GM19438 (cell line): ENCODE measurements at regions not wholly inside any gene's neighbourhood (a gene's known extent, or its start where the extent isn't known, plus 50 kb on each side); places are given as distances from the start of the nearest gene placed in this dataset.
"Not testable (repeated sequence)": the region's sequence is repeated elsewhere in the genome, so short reads cannot be mapped to it uniquely, and the experiment has no call there.

Experiments used
- ATAC-seq: cut with Tn5 transposase; IDR thresholded peaks from one replicate; pipeline ENCODE4 v1.9.1; 2021; ENCODE audit warnings: low read depth; ENCODE audit not compliant: unreplicated experiment

DNA sequence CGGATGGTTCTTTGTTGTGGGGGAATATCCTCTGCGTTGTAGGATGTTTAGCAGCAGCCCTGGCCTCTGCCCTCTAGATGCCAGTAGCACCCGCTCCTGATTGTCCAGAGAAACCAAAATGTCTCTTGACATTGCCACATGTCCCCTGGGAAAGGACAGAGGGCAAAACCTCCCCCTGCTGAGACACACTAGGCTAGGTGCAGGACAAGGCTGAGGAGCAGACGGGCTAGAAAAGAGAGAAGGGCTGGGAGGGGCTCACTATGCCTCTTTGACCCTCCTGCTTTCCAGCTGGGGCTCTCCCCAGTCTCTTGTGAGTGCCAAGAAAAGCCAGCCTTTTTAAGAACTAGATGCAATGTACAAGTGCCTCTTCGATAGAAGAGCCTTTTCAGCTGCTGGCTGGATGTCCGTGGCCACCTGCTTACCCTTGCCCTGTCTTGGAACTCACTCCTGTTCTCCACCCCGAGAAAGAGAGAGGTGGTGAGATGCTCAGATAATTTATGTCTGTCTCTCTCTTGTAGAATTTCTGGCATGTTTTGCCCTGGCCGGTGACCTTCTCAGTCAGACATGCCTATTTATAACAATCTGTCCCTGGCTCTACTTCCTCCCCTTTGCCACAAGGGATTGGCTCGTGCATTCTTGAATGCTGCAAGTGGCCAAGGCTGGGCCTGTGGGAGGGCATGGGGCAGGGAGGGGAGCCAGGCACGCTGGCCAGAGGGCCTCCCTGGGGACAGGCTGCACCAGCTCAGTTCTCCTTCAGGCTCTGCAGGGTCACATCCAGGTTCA is 142.6 kb downstream of the RPLP1 start:
- ATAC-seq: no peak

DNA sequence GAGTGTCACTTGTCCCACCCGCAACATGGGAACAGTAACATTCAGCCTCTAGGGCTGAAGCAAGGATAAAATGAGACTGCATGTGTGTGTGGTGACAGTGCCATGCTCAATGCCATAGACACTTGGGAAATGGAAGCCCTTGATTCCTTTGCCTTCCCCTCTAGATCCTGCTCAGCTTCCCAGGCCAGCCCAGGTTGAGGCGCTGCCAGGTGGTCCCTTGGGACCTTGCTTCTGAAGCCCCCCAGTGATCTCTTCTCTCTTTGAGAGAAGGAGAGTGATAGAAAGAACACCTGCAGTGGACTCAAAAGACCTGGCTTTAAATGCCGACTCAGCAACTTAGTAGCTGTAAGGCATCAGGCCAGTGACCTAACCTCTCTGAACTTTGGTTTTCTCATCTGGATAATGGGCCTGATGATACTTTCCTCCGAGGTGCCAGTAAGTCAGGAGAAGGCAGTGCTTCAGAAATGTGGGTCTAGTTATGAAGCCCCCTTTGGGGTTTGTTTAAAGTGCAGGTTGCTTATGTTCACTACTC is 144.5 kb downstream of the RPLP1 start:
- ATAC-seq: no peak

DNA sequence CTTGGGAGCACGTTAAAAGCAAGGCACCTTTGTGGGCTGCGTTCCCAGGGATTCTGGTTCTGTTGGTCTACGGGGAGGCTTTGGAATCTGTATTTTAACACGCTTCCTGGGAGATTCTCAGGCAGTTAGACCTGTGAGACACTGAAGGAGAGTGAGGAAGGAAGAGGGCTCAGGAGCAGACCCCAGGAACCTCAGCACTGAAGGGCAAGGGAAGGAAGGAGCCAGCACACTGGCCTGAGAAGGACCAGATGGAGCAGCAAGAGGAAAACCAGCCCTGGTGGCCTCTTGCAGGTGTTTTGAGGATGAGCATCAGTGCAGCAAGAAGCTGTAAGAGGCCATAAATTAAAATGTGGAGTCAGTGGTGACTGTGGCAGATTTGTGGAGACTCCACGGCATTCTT is 146.7 kb downstream of the RPLP1 start:
- ATAC-seq: no peak

DNA sequence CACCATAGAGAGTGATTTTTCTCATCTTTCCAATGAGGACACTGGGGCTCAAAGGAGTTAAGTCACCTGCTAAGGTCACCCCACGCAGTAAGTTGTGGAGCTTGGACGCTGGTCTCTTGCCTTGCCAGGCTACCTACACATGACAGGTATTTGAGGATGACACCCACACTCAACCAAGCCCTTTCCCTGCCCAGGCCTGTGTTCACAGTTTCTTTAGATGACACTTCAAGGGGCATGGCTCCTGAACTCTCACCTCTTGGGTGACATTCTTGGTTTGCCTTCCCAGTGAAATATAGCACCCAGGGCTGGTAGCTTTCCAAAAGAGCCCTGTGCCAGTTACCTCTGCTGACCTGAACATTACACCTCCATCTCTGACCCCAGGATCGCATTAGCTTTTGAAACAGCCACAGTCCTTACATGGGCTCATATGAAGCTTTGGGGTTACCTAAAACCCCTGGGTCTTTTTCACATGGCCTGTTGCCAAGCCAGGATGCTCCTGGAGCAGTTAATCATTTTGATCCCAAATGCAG is 148.0 kb downstream of the RPLP1 start:
- no peak for ATAC-seq

DNA sequence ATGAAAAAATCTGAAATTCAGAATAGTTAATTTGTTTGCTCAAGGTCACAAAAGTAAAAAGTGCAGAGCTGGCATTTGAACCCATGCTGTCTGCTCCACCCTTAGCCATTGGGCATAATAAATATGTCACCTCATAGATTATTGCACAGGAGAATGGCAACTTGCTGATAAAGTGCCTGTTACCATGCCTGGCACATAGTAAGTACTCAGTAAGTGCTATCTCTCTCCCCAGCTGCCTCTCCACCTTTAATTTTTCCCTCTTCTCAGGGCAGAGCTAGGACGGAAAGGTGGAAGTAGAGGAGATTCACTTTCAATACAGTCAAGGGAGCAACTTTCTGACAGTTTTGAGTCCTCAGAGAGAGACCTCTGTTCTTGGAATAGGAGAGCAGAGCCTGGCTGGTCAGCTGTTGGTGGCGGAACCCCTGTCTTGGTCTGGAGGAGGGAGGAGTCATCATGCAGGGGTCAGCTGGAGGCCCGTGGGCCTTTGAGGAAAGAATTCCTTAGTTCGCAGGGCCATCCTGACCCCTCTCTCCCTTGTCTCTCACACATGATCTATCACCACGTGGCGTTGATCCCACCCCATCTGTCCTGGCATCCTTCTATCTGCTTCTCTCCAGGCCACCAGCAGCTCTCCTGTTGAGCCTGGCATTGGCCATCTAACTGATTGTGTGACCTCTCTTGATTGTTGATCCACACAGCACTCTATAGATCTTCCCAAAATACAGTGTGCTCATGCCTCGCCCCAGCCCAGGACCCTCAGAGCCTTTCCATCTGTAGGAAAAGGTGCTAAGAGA is 149.3 kb downstream of the RPLP1 start:
- ATAC-seq: no peak

DNA sequence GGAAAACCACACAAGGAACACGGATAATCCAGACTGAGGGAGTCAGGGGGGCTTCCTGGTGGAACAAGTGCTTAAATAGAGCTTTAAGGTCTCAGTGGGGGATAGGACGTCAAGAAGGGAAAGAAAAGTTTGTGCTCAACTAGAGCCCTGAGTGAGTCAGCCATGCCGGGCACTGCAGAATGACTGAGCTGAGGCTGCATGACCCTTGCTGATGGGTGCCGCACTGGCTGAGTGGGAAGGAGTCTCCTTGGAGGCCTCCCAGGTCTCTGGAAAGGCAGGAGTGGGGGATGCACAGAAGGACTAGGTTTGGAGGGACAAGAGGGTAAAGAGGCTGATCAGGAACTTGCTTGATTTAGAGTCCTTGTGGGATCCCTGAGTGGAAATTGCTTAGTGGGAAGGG is 150.3 kb downstream of the RPLP1 start:
- ATAC-seq: no peak

DNA sequence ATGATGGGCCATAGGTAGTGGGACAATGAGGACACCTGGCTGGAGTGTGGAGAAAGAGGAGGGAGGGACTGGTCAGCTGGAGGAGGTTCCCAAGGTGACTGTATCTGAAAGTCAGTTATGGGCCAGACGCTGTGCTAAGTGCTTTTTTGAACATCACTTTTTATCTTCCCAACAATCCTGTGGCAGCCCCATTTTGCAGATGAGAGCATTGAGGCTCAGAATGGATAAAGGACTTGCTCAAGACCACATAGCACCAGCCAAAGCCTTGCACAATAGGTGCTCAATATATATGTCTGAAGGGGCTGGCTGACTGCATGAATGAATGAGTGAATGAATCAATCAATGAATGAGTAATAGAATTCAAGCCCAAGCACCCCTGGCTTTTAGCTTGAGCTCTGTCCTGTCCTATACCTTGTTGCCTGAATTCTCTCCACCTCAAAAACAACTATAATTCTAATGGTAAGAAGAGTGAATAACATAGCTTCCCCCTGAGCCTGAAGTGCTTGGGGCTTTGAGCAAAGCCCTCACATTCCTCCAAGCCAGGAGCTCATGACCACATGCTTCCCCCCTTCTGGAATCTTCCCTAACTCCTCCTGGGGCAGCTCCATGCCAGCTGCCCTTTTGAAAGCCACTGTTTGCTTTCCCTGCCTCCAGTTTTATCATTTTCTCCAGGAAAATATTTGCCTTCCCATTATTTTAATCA is 150.9 kb downstream of the RPLP1 start:
- ATAC-seq: no peak

DNA sequence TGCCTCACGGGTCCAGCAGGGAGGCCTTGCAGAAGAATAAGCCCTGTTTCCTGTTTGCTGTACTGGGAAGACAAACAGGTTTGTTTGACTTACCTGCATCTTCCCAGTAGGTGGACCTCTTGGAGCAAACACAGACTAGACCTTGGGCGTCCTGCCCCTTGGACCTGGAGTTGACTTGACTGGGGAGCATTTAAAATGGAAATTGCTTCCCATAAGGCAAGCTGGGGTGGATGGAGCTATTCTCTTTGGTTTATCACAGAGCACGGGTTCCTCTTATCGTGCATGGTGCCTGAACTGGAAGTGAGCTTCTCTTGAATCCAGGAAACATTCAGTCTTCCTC is 151.4 kb downstream of the RPLP1 start:
- no peak for ATAC-seq

DNA sequence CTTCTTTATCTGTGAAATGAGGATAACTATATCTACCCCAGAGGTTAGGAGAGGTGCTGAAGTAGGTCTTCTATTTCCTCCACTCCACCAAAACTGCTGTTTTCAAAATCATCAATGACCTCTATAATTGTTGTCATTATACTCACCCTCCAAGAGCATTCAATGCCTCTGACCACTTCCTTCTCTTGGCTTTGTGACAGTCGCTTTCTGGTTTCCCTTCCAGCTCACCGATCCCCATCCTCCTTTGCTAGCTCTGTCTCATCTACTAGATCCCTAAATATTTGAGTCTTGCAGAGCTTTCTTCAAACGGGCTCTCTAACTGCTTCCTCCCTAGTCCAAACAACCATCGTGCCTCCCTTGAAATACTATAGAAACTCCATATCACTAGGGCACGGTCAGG is 153.5 kb downstream of the RPLP1 start:
- ATAC-seq: no peak

DNA sequence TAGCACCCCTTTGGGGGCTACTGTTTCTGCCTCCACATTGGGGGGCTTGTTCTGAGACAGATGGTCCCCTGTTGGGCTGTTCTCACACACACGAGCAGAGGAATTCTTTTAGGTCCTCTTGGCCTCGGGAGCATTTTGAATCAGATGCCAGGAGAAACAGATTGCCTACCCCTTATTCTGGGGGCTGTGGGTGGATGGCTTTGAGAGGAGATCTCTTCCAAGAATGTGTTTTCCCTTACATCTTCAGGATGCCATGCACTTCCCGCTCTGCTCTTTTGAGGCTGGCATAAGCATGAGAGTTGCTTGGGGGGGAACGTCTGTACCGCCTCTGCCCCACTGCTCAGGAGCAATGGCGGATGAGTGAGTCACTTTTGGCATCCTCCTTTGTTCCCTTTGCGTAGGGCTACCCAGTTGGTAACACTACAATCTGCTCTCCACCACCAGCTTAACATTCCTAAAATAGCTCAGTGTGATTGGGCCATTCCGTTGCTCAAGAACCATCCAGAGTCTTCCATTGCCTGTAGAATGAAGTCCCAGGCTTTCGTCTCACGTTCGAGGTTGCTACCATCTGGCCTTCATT is 154.4 kb downstream of the RPLP1 start:
- no peak for ATAC-seq

DNA sequence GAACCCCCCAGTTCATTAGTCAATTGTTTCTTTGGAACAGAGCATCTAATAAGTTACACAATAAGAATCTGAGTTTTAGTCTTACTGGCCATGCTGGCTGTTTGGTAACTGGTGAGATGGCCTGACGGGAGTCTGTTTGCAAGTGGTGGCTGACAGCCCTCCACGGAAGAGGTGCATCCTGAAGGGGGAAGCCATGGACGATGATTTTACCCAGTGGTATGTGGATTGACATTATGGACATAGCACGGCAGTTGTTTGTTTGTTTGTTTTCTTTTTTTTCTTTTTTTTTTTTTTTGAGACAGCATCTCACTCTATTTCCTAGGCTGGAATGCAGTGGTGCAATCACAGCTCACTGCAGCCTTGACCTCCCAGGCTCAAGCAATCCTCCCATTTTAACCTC is 156.0 kb downstream of the RPLP1 start:
- ATAC-seq: no peak

DNA sequence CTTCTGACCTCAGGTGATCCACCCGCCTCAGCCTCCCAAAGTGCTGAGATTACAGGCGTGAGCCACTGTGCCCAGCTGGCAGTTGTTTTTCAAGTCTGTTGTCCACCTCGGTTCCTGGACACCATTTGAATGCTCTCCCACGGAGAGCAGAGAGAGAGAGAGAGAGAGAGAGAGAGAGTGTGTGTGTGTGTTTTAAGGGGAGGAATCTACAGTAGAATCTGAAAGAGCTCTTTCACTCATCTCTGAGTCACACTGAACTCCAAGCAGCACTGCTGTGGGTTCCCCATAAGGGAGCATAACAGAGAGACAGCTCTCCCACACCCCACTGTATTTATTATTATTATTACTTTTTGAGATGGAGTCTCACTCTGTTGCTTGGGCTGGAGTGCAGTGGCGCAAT is 156.6 kb downstream of the RPLP1 start:
- no peak for ATAC-seq

DNA sequence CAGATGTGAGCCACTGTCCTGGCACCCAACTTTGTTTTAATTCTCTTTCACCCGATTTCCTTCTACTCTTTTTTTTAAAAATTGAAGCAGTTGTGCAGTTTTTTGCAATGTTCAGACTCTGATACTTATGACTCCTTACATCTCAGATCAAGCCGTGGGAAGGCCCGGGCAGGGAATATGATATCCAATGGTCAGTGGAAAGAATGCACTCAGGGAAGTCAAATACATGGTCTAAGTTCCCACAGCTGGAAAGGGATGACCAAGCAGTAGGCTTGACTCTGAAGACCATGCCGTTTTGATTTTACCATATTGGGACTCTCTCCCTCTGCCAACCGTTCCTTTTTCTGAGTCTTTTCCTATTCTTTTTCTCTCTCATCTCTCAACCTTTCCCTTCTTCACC is 157.2 kb downstream of the RPLP1 start:
- no peak for ATAC-seq

DNA sequence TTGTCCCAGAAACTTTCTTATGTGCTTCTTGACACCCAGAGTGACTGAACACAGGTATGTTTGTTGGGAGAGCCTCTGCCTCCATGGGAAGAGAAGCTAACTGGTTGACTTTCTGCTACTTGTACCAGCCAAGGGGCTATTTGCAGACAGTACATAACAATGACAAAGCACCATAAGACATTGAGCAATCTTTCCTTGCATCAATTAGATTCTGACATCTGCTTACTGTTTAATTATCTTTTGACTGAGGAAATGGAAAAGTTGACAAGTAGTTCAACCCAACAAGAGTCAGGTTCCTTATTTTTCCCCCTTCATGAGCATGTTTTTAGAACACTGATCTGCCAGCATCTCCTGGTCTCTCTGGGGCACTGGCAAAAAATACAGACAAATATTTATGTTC is 157.7 kb downstream of the RPLP1 start:
- ATAC-seq: no peak

DNA sequence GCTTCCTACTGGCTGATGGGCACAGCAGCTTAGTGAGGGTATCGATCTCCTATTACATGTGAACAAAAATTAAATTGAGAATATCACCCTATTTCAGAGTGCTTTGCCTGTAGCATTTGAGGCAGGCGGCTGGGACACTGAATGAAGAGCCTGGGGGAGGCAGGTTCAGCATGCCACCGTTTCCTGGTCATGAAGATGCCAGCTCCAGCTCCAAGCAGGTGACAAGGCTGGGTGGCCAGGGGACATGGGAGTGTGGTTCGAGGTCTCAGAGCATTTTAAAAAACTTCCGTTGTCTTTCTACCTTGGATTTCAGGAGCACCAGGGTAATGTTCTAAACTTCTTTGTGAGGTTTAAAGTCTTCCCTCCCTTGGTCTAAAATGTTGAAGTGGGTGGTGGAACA is 158.2 kb downstream of the RPLP1 start:
- ATAC-seq: no peak

DNA sequence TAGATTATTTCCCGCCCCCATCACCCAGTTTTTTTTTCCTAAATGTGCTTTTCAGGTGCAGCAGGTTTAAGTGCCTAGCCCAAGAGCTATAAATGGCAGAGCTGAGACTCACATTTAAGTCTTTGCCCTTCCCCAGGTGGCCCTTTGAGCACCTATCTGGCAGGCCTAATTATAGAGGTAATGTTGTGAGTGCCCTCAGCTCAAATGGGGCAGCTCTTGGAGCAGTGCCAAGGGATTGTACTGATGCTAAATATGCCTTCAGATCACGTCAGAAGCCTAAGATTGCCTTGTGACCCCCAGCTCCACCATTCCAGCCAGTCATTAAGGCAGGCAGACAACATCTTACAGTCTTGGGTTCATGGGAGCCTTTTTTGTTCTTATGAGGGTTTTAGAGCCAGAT is 159.5 kb downstream of the RPLP1 start:
- no peak for ATAC-seq

DNA sequence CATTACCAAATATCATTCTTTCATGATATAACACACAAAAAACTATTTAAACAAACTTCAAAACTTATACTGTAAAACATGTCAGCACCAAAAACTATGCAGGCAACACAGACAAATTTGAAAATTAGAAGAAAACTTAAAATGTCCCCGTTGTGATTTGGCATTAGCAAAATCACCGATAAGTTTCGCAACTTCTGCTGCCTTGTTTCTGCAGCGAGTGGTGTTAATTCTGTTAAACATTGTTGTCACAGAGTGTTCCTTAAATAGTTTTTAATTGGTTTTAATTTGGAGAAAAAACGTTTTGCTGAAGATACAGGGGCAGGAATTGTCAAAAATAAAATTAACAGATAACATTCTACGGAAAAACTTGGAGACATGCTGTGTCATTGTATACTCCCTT is 160.6 kb downstream of the RPLP1 start:
- no peak for ATAC-seq

DNA sequence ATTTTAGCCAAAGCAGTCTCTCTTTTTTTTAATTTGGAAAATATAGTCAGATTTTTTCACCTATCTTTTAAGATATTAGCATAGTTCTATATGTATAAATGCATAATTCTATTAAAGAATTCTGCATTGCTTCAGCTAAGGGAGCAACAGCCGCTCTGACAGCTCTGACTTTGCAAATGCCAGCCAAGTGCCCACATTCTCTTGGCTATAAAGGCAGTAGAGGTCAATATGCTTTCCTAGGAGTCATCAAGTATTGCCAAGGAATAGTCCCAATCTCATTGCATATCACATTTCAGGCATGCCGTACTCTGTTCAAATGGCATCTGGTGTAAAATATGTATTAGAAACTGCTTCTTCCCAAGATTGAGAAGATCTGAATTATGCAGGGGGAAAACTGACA is 161.4 kb downstream of the RPLP1 start:
- no peak for ATAC-seq

DNA sequence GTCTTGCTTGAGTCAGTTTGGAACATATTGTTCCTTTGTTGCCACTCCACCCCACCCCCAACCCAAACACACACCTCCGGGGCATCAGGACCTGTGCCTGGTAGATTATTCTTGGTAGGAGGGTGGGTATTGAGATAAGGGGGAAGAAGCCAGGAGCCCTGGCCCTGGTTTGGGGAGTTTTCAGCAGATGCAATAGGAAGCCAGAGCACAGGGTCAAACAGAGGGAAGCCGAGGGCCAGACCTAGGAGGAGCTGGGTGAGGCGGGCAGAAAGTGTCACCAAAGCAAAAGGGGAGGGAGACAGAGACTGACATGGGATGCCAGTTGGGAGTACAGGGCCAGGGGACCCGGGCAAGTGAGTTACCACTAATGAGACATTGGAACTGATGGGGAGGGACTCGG is 163.1 kb downstream of the RPLP1 start:
- no peak for ATAC-seq

DNA sequence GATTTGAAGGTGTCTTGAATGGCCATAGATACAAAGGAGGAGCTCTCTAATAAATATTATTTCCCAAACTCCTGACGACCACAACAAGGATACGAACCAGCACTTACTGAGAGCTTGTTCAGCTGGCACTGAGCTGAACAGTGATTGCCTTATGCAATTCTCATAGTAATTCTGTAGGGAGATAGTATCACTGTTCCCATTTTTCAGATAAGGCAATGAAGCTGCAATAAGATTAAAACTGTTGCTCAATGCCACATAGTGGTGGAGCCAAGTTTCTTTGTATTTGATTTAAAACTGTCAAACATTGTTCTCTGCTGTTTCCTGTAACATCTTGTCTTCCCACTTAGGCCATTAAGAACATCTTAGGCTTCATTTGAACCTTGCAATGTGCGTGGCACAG is 163.9 kb downstream of the RPLP1 start:
- no peak for ATAC-seq

DNA sequence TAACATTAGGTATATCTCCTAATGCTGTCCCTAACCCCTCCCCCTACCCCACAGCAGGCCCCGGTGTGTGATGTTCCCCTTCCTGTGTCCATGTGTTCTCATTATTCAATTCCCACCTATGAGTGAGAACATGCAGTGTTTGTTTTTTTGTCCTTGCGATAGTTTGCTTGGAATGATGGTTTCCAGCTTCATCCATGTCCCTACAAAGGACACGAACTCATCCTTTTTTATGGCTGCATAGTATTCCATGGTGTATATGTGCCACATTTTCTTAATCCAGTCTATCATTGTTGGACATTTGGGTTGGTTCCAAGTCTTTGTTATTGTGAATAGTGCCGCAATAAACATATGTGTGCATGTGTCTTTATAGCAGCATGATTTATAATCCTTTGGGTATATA is 164.5 kb downstream of the RPLP1 start:
- ATAC-seq: not testable (repeated sequence)
